A549 (cell line): ENCODE measurements at regions not wholly inside any gene's neighbourhood (a gene's known extent, or its start where the extent isn't known, plus 50 kb on each side); places are given as distances from the start of the nearest gene placed in this dataset.

ENCODE experiments used
- ATAC-seq, 2 experiments: fragments of 200-7000 bp in 1 of 2; fragments of >200 bp in 1 of 2; cut with Nextera tagmentation in 1 of 2; cut with Tn5 transposase in 1 of 2; 3 replicates each; pipeline versions ENCODE4 v1.8.0 to v1.9.1; 2018 to 2020; ENCODE audit warnings: mild to moderate bottlenecking in 1 of 2, moderate library complexity in 1 of 2
- CTCF ChIA-PET: fragments of 300-600 bp; sonication (Branson Sonifier 250); formaldehyde crosslinking; extraction: SDS; loops from one replicate; lab custom pipeline; 2021; ENCODE audit warnings: antibody characterized with exemption, inconsistent platforms; lab: Yijun Ruan, JAX
- POLR2A ChIA-PET: fragments of 350-600 bp; formaldehyde crosslinking; extraction: SDS; loops from one replicate; lab custom pipeline; 2021; ENCODE audit warnings: antibody characterized with exemption, inconsistent platforms; lab: Yijun Ruan, JAX
- DNase-seq, 2 experiments: peaks; one replicate each; pipeline versions ENCODE4 v3.0.0 to v3.0.0-alpha.2; 2011 to 2016; ENCODE audit warnings: low read depth in 1 of 2, low spot score in 1 of 2
- FAIRE-seq: peaks from 2 replicates; lab custom pipeline; 2011; peaks lifted over from hg19 to GRCh38; lab: Jason Lieb, UNC
- H3K27ac ChIP-seq, 2 experiments: fragments of >200 bp; sonication (Bioruptor Twin); formaldehyde crosslinking; 3 replicates each; pipeline ENCODE4 v1.5.1; 2016 to 2017
- H3K4me1 ChIP-seq: fragments of >200 bp; sonication (Bioruptor Twin); formaldehyde crosslinking; 3 replicates; pipeline ENCODE4 v1.6.1; 2016
- H3K4me2 ChIP-seq: fragments of >200 bp; sonication (Bioruptor Twin); formaldehyde crosslinking; 3 replicates; pipeline ENCODE4 v1.6.1; 2016
- H3K4me3 ChIP-seq: fragments of >200 bp; sonication (Bioruptor Twin); formaldehyde crosslinking; 3 replicates; pipeline ENCODE4 v1.5.1; 2016
- H3K9me3 ChIP-seq: fragments of >200 bp; sonication (Bioruptor Twin); formaldehyde crosslinking; 3 replicates; pipeline ENCODE4 v1.6.1; 2016
- ATOH8 ChIP-seq: fragments of 250-450 bp; sonication (Bioruptor Pico); IDR thresholded peaks from 2 replicates; pipeline ENCODE4 v1.5.0; 2020; ENCODE audit warnings: low read depth, mild to moderate bottlenecking, moderate library complexity
- CBX8 ChIP-seq: fragments of 200-600 bp; sonication (generic); IDR thresholded peaks from 2 replicates; pipeline ENCODE4 v1.6.1; 2016
- CHD4 ChIP-seq: fragments of 200-600 bp; sonication (generic); IDR thresholded peaks from 2 replicates; pipeline ENCODE4 v1.6.1; 2016; ENCODE audit warnings: antibody characterized with exemption, mild to moderate bottlenecking, borderline replicate concordance
- CTCF ChIP-seq: fragments of >200 bp; sonication (Bioruptor Twin); formaldehyde crosslinking; IDR thresholded peaks from 3 replicates; pipeline ENCODE4 v1.5.1; 2016
- EHF ChIP-seq: fragments of 250-450 bp; sonication (Bioruptor Pico); IDR thresholded peaks from 2 replicates; pipeline ENCODE4 v1.5.0; 2020; ENCODE audit warnings: mild to moderate bottlenecking
- FOSB ChIP-seq: fragments of 250-450 bp; sonication (Bioruptor Pico); IDR thresholded peaks from 2 replicates; pipeline ENCODE4 v1.5.0; 2020; ENCODE audit warnings: mild to moderate bottlenecking, moderate library complexity
- FOSL2 ChIP-seq, 2 experiments: fragments of 450-650 bp in 1 of 2; fragments of >200 bp in 1 of 2; sonication (Bioruptor Twin) in 1 of 2; formaldehyde crosslinking; IDR thresholded peaks; 2 replicates each; pipeline versions ENCODE4 v1.5.0 to v1.6.1; 2016 to 2020; ENCODE audit warnings: mild to moderate bottlenecking in 1 of 2, moderate library complexity in 1 of 2
- HES2 ChIP-seq: fragments of >200 bp; sonication (Bioruptor Twin); formaldehyde crosslinking; IDR thresholded peaks from 2 replicates; pipeline ENCODE4 v1.6.1; 2016
- HOXA7 ChIP-seq: fragments of 250-450 bp; sonication (Bioruptor Pico); IDR thresholded peaks from 2 replicates; pipeline ENCODE4 v1.5.0; 2020; ENCODE audit warnings: mild to moderate bottlenecking, moderate library complexity
- JUN ChIP-seq, 2 experiments: fragments of >200 bp; sonication (Bioruptor Twin); formaldehyde crosslinking; IDR thresholded peaks; 2 replicates in 1 of 2; 3 replicates in 1 of 2; pipeline ENCODE4 v1.6.1; 2016 to 2017
- MAFK ChIP-seq: fragments of 450-650 bp; IDR thresholded peaks from 2 replicates; pipeline ENCODE4 v1.6.1; 2014; ENCODE audit not compliant: partially characterized antibody
- MAX ChIP-seq: IDR thresholded peaks from 2 replicates; pipeline ENCODE4 v1.6.1; 2012
- MAZ ChIP-seq: fragments of 150-350 bp; IDR thresholded peaks from 2 replicates; pipeline ENCODE4 v1.6.1; 2014; ENCODE audit warnings: antibody characterized with exemption, low read depth, low read length, borderline replicate concordance
- NFE2L2 ChIP-seq: fragments of 150-350 bp; conservative IDR thresholded peaks from 2 replicates; pipeline ENCODE4 v1.6.1; 2014; ENCODE audit warnings: low read length
- POLR2A ChIP-seq: IDR thresholded peaks from 2 replicates; pipeline ENCODE4 v1.6.1; 2012; ENCODE audit warnings: mild to moderate bottlenecking, low read length
- RARB ChIP-seq: fragments of 250-450 bp; sonication (Bioruptor Pico); IDR thresholded peaks from 2 replicates; pipeline ENCODE4 v1.8.0; 2021; ENCODE audit warnings: mild to moderate bottlenecking, moderate library complexity
- RCOR1 ChIP-seq: fragments of 150-350 bp; IDR thresholded peaks from 2 replicates; pipeline ENCODE4 v1.6.1; 2014; ENCODE audit warnings: antibody characterized with exemption, low read length, low read depth
- WGBS: methylation state at CpG from one replicate; pipeline ENCODE4 v1.1.6; 2017; ENCODE audit errors: missing lambda C conversion rate; 5-methylcytosine and 5-hydroxymethylcytosine counted together
- TF ChIP-seq, protein P1 (sequence below): IDR thresholded peaks from 2 replicates; pipeline ENCODE4 v1.6.1; 2012; ENCODE audit warnings: low read depth, borderline replicate concordance
- TF ChIP-seq, protein P2 (sequence below): fragments of 200-600 bp; sonication (generic); IDR thresholded peaks from 2 replicates; pipeline ENCODE4 v1.6.1; 2016; ENCODE audit warnings: antibody characterized with exemption, mild to moderate bottlenecking, moderate library complexity

GRCh38 chr3:102174832-102175374, 259.9 kb upstream of the ZPLD1 start:
- TF ChIP-seq, protein P1, sequence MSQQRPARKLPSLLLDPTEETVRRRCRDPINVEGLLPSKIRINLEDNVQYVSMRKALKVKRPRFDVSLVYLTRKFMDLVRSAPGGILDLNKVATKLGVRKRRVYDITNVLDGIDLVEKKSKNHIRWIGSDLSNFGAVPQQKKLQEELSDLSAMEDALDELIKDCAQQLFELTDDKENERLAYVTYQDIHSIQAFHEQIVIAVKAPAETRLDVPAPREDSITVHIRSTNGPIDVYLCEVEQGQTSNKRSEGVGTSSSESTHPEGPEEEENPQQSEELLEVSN, result no peak
- TF ChIP-seq HES2 (no peak), HOXA7 (CRISPR knock-in tag) (no peak), FOSB (0 out of 2 replicates have a peak, but pooled peaks have one; percentile 63), FOSL2 (IDR thresholded peaks at IDR 0.05) (no peak), FOSL2 (CRISPR knock-in tag; IDR thresholded peaks at IDR 0.05) (peak; percentile 16; the same call in 1 of the 2 replicates)
- Histone ChIP-seq H3K4me3 (no peak overlapping the region), H3K4me1 (peaks cover 51% of the 10 kb centered on the region), H3K9me3 (no peaks in the 10 kb centered on the region), H3K27ac (peak overlapping the region; percentile 23 to 71; a peak in 5 of 6 replicates), H3K4me2 (peak overlapping the region; percentile 68)
- peak; percentile 50 to 58; a peak in 3 of 6 replicates for ATAC-seq
- WGBS, result 33% methylated on average over 1 of the region's 1 CpG
- no peak for FAIRE-seq
- POLR2A ChIA-PET, result interaction anchor here (0.7 kb wide), 1 partner anchor 326 kb away, joined by 4 read pairs; the partner anchor contains the start of gene NFKBIZ
- DNase-seq, result peak in 1 of 2 experiments; percentile 7
- CTCF ChIA-PET, result interaction anchor here (1.2 to 1.4 kb wide), 2 partner anchors 15 to 54 kb away, joined by 3 to 5 read pairs; no protein-coding TSS in a partner anchor

- TF ChIP-seq RCOR1 (no peak), MAFK (peak; percentile 77), JUN (IDR thresholded peaks at IDR 0.05) (no peak), MAX (no peak)
- FAIRE-seq (no peak), ATAC-seq (no peak), DNase-seq (no peak)
- H3K4me1 ChIP-seq, result peaks cover 67% of the 10 kb centered on the region
- no peak overlapping the region for H3K4me2 ChIP-seq
- 82% methylated on average over 5 of the region's 5 CpGs for WGBS
- CTCF ChIA-PET, result interaction anchor here (1.0 to 2.0 kb wide), 4 partner anchors 17 to 52 kb away, joined by 3 to 9 read pairs (median 4); no protein-coding TSS in a partner anchor
- H3K4me3 ChIP-seq, result no peak overlapping the region
- no peaks in the 10 kb centered on the region for H3K9me3 ChIP-seq
- H3K27ac ChIP-seq, result no peak overlapping the region
- POLR2A ChIA-PET, result no interaction called here
Observed at GRCh38 chr3:102176333-102177050, 258.3 kb upstream of the ZPLD1 start.

- no peak for FAIRE-seq
- TF ChIP-seq ATOH8 (CRISPR knock-in tag), result no peak
- TF ChIP-seq CTCF, result no peak
- TF ChIP-seq NFE2L2, result no peak
- no peak for TF ChIP-seq CHD4
- no peak for TF ChIP-seq EHF (CRISPR knock-in tag)
- no peak for TF ChIP-seq RARB (CRISPR knock-in tag)
- no peak for TF ChIP-seq POLR2A
- no peak for TF ChIP-seq CBX8
- TF ChIP-seq, protein P2, sequence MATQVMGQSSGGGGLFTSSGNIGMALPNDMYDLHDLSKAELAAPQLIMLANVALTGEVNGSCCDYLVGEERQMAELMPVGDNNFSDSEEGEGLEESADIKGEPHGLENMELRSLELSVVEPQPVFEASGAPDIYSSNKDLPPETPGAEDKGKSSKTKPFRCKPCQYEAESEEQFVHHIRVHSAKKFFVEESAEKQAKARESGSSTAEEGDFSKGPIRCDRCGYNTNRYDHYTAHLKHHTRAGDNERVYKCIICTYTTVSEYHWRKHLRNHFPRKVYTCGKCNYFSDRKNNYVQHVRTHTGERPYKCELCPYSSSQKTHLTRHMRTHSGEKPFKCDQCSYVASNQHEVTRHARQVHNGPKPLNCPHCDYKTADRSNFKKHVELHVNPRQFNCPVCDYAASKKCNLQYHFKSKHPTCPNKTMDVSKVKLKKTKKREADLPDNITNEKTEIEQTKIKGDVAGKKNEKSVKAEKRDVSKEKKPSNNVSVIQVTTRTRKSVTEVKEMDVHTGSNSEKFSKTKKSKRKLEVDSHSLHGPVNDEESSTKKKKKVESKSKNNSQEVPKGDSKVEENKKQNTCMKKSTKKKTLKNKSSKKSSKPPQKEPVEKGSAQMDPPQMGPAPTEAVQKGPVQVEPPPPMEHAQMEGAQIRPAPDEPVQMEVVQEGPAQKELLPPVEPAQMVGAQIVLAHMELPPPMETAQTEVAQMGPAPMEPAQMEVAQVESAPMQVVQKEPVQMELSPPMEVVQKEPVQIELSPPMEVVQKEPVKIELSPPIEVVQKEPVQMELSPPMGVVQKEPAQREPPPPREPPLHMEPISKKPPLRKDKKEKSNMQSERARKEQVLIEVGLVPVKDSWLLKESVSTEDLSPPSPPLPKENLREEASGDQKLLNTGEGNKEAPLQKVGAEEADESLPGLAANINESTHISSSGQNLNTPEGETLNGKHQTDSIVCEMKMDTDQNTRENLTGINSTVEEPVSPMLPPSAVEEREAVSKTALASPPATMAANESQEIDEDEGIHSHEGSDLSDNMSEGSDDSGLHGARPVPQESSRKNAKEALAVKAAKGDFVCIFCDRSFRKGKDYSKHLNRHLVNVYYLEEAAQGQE, result no peak
- no peak for TF ChIP-seq HOXA7 (CRISPR knock-in tag)
- TF ChIP-seq MAZ, result no peak
- 84% methylated on average over 11 of the region's 11 CpGs for WGBS
Observed at GRCh38 chr3:102177075-102177755, 257.6 kb upstream of the ZPLD1 start.

More at GRCh38 chr3:102177075-102177755, 257.6 kb upstream of the ZPLD1 start:
- CTCF ChIA-PET, result interaction anchor here (2.0 kb wide), 1 partner anchor 51 kb away, joined by 5 read pairs; no protein-coding TSS in a partner anchor
- H3K4me1 ChIP-seq, result peaks cover 74% of the 10 kb centered on the region
- H3K9me3 ChIP-seq, result no peaks in the 10 kb centered on the region
- H3K27ac ChIP-seq, result peak overlapping the region in 1 of 2 experiments; percentile 70; a peak in 3 of 6 replicates
- POLR2A ChIA-PET, result no interaction called here
- DNase-seq, result no peak
- no peak overlapping the region for H3K4me2 ChIP-seq
- no peak for ATAC-seq
- H3K4me3 ChIP-seq, result no peak overlapping the region
